Breast epithelium (tissue), 3 donors: ENCODE measurements at regions not wholly inside any gene's neighbourhood (a gene's known extent, or its start where the extent isn't known, plus 50 kb on each side); places are given as distances from the start of the nearest gene placed in this dataset.

Experiments
- POLR2A ChIP-seq: fragments of 450-650 bp; IDR thresholded peaks from one replicate; pipeline ENCODE4 v1.6.1; 2016; ENCODE audit warnings: antibody characterized with exemption, mild to moderate bottlenecking, moderate library complexity
- POLR2AphosphoS5 ChIP-seq, 3 donors: sonication (generic); formaldehyde crosslinking; IDR thresholded peaks; one replicate each; pipeline ENCODE4 v1.6.1; 2017; ENCODE audit warnings: antibody characterized with exemption in 3 of 3
- TF ChIP-seq, protein P1 (sequence below), 3 donors: fragments of 450-650 bp; IDR thresholded peaks; one replicate each; pipeline ENCODE4 v1.5.1; 2016 to 2017; ENCODE audit warnings: antibody characterized with exemption in 3 of 3, mild to moderate bottlenecking in 3 of 3, moderate library complexity in 3 of 3

DNA sequence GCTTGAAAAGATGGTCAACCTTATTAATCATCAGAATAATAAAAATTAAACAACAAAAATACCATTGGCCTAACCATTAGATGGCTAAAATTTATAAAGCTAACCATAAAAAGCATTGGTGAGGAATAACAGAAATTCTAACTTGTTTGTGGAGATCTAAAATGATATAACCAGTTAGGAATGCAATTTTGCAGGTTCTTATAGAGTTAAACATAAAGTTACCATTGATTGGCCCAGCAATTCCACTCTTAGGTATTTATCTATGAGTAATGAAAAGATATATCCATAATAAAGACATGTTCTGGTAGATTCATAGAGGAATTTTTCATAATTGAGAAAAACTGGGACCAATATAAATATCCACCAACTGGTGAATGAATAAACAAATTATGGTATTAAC is 1098.6 kb downstream of the FSCB start:
- TF ChIP-seq, protein P1, sequence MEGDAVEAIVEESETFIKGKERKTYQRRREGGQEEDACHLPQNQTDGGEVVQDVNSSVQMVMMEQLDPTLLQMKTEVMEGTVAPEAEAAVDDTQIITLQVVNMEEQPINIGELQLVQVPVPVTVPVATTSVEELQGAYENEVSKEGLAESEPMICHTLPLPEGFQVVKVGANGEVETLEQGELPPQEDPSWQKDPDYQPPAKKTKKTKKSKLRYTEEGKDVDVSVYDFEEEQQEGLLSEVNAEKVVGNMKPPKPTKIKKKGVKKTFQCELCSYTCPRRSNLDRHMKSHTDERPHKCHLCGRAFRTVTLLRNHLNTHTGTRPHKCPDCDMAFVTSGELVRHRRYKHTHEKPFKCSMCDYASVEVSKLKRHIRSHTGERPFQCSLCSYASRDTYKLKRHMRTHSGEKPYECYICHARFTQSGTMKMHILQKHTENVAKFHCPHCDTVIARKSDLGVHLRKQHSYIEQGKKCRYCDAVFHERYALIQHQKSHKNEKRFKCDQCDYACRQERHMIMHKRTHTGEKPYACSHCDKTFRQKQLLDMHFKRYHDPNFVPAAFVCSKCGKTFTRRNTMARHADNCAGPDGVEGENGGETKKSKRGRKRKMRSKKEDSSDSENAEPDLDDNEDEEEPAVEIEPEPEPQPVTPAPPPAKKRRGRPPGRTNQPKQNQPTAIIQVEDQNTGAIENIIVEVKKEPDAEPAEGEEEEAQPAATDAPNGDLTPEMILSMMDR (IDR thresholded peaks at IDR 0.05): no peak
- TF ChIP-seq POLR2AphosphoS5 (IDR thresholded peaks at IDR 0.05): no peak
- no peak for TF ChIP-seq POLR2A
